ENCODE measurements at regions not wholly inside any gene's neighbourhood (a gene's known extent, or its start where the extent isn't known, plus 50 kb on each side); places are given as distances from the start of the nearest gene placed in this dataset.

DNA sequence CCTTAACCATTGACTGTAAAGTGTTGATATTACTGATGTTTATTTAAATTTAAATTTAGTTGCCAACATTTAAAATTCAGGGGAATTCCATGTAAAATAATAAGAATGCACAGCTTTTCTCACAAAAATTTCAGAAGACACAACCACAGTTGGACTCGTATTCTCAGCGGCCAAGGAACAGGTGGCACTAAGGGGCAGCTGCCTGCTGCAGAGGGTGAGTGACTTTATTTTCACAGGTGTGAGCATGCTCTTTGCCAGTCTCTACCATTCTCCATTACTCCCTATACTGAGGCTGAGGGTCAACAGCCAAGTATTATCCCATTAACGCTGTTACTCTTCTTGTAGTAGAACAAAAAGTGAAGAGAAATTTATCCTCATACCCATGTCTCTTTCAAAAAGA is 92.1 kb upstream of the GADL1 start:
- DNase-seq (ENCODE audit: low spot score in 2 of 2, unreplicated experiment in 2 of 2) = no peak
- TF ChIP-seq, protein P1, sequence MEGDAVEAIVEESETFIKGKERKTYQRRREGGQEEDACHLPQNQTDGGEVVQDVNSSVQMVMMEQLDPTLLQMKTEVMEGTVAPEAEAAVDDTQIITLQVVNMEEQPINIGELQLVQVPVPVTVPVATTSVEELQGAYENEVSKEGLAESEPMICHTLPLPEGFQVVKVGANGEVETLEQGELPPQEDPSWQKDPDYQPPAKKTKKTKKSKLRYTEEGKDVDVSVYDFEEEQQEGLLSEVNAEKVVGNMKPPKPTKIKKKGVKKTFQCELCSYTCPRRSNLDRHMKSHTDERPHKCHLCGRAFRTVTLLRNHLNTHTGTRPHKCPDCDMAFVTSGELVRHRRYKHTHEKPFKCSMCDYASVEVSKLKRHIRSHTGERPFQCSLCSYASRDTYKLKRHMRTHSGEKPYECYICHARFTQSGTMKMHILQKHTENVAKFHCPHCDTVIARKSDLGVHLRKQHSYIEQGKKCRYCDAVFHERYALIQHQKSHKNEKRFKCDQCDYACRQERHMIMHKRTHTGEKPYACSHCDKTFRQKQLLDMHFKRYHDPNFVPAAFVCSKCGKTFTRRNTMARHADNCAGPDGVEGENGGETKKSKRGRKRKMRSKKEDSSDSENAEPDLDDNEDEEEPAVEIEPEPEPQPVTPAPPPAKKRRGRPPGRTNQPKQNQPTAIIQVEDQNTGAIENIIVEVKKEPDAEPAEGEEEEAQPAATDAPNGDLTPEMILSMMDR (IDR thresholded peaks at IDR 0.05; ENCODE audit: unreplicated experiment) = no peak
- no peak overlapping the region for H3K4me3 Mint-ChIP-seq
- H3K36me3 Mint-ChIP-seq = no peaks in the 10 kb centered on the region
- H3K27ac Mint-ChIP-seq = peak overlapping the region; percentile 74
- H3K27me3 Mint-ChIP-seq (ENCODE audit: low read depth) = no peaks in the 10 kb centered on the region
- H3K4me1 Mint-ChIP-seq = peaks cover 68% of the 10 kb centered on the region
- no peaks in the 10 kb centered on the region for H3K9me3 Mint-ChIP-seq

DNA sequence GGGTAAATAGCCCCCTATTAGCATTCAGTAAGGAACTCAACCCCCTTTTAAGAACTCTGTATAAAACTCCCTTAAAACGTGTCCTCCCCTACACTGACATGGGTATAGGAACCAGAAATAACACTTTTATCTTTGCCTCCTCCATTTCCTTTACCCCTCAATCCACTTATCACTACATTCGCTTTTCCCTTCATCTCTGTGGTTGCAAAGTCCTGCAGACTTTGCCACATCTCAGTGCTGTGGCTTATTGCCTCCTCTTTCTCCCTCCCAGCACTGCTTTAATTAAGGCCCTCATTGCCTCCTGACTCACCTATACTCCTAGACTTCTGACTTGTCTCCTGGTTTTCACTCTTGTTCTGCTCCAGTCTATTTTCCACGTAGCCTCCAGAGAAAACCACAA is 94.3 kb upstream of the GADL1 start:
- TF ChIP-seq, protein P1 (IDR thresholded peaks at IDR 0.05; ENCODE audit: unreplicated experiment) = no peak
- no peak for DNase-seq (ENCODE audit: low spot score in 2 of 2, unreplicated experiment in 2 of 2)
- no peaks in the 10 kb centered on the region for H3K27me3 Mint-ChIP-seq (ENCODE audit: low read depth)
- H3K9me3 Mint-ChIP-seq = peaks cover 10% of the 10 kb centered on the region
- H3K36me3 Mint-ChIP-seq = no peaks in the 10 kb centered on the region
- H3K27ac Mint-ChIP-seq = peak overlapping the region; percentile 4
- peaks cover 52% of the 10 kb centered on the region for H3K4me1 Mint-ChIP-seq
- H3K4me3 Mint-ChIP-seq = no peak overlapping the region

DNA sequence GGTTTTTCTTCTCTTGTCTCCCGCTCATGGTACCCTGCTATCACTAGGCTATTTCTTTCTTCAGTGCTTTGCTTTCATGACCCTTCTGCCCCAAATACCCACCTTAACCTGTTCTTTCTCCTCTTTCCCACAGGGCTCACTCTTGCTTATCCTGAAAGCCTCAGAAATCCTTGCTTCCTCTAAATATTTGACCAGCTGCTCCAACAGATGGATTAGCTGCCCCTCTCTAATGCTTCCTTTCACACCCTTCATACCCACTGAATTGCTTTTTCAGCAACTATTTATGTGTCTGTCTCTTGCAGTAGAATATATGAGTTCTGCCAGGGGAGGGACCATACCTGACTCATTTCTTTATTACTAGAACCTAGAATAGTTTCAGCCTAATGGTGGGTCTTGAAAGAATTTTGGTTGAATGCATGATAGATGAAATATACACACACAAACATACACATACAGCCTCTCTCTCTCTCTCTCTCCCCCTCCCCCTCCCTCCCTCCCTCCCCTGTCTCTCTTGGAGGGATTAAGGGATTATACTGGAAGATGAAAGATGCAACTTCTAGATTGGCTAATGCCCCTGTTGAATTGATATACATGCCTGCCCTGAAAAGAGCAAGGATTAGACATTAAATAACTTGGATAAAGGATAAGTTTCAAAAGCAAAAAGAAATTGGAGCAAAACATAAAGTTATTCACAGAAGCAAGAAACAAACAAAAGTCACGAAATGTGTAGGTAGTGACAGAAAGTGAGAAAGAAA is 95.0 kb upstream of the GADL1 start:
- H3K36me3 Mint-ChIP-seq = no peaks in the 10 kb centered on the region
- H3K27ac Mint-ChIP-seq = peak overlapping the region; percentile 4
- TF ChIP-seq, protein P1 (IDR thresholded peaks at IDR 0.05; ENCODE audit: unreplicated experiment) = no peak
- H3K9me3 Mint-ChIP-seq = peaks cover 14% of the 10 kb centered on the region
- H3K4me1 Mint-ChIP-seq = peaks cover 46% of the 10 kb centered on the region
- H3K27me3 Mint-ChIP-seq (ENCODE audit: low read depth) = no peaks in the 10 kb centered on the region
- no peak for DNase-seq (ENCODE audit: low spot score in 2 of 2, unreplicated experiment in 2 of 2)
- no peak overlapping the region for H3K4me3 Mint-ChIP-seq

DNA sequence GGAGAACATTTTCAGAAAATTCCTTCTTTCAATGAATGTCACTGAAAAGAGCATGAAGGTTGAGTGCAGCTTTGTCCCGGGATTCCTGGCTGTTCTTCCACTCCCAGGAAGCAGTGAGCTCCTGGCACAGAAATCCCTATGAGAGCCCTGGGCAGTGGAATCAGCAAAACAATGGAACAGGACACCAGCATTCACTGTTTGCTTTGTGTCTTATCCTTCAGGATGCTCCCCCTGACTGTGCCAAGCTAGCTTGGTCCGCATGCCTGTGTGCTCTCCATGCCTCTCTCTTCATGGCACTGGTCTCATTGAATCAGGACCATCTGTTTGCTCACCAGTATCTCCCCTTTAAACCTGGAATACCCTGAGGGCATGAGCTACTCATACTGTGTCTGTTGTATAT is 102.0 kb upstream of the GADL1 start:
- Mint-ChIP-seq H3K36me3 (no peaks in the 10 kb centered on the region), H3K27ac (no peak overlapping the region), H3K27me3 (ENCODE audit: low read depth) (no peaks in the 10 kb centered on the region), H3K4me3 (no peak overlapping the region), H3K4me1 (peaks cover 1% of the 10 kb centered on the region), H3K9me3 (peaks cover 22% of the 10 kb centered on the region)
- TF ChIP-seq, protein P1 (IDR thresholded peaks at IDR 0.05; ENCODE audit: unreplicated experiment) = no peak
- DNase-seq (ENCODE audit: low spot score in 2 of 2, unreplicated experiment in 2 of 2) = no peak

DNA sequence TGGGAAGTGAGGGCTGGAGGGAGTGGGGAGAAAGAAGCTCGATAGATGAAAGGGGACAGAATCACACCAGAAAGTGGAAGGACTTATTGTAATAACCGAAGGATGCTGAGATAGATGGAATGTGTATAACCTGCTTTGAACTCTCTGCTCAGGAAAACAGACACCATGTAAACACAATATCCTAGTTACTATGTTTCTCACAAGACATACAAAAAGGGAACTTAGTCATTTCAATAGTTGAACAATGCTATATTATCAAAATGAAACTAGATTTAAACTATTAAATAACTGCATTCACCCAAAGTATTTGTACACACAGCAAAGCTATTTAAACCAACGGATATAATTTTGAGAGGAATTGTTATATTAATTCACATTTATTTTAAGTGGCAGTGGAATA is 108.3 kb upstream of the GADL1 start:
- TF ChIP-seq, protein P1 (IDR thresholded peaks at IDR 0.05; ENCODE audit: unreplicated experiment) = no peak
- Mint-ChIP-seq H3K27ac (no peak overlapping the region), H3K9me3 (no peaks in the 10 kb centered on the region), H3K4me1 (peaks cover 13% of the 10 kb centered on the region), H3K36me3 (no peaks in the 10 kb centered on the region), H3K4me3 (no peak overlapping the region), H3K27me3 (ENCODE audit: low read depth) (no peaks in the 10 kb centered on the region)
- no peak for DNase-seq (ENCODE audit: low spot score in 2 of 2, unreplicated experiment in 2 of 2)
